ENCODE measurements at regions not wholly inside any gene's neighbourhood (a gene's known extent, or its start where the extent isn't known, plus 50 kb on each side); places are given as distances from the start of the nearest gene placed in this dataset.

DNA sequence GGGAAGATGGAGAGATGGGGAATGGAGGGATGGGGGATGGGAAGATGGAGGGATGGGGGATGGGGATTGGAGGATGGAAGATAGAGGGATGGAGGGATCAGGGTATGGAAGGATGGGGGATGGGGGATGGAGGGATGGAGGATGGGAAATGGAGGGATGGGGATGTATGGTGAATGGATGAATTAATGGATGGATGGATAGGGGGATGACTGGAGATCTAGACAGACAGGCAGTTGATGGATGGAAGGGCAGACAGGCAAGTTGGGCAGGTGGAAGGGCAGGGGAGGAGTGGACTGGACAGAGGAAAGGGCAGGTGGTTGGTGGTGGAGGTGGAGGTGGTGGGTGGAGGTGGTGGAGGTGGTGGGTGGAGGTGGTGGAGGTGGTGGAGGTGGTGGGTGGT is 167.2 kb downstream of the C9orf50 start:
- H3K36me3 ChIP-seq (ENCODE audit: insufficient read depth, low read length) = no peaks in the 10 kb centered on the region
- no peak overlapping the region for H3K27ac ChIP-seq (ENCODE audit: low read depth in 1 of 2, low read length in 2 of 2)
- no peak for DNase-seq
- H3K4me1 ChIP-seq (ENCODE audit: insufficient read depth, low read length) = peaks cover 34% of the 10 kb centered on the region
- H3K9me3 Mint-ChIP-seq = no peaks in the 10 kb centered on the region
- ChIA-PET POLR2A (no interaction called here), CTCF (no interaction called here)
- H3K36me3 Mint-ChIP-seq (ENCODE audit: low read depth) = no peaks in the 10 kb centered on the region
- H3K27ac Mint-ChIP-seq = no peak overlapping the region
- H3K4me1 Mint-ChIP-seq (ENCODE audit: low read depth) = peaks cover 33% of the 10 kb centered on the region
- ATAC-seq (ENCODE audit: poor library complexity) = no peak
- no peaks in the 10 kb centered on the region for H3K27me3 ChIP-seq (ENCODE audit: control insufficient read depth in 1 of 2, insufficient read depth in 2 of 2, low read length in 2 of 2)
- intact Hi-C loops (cut with DNase I, micrococcal nuclease) = loop anchor here in 1 of 2 experiments (5.0 kb wide), 1 partner anchor 104 kb away; no protein-coding TSS in a partner anchor
- H3K4me3 ChIP-seq (ENCODE audit: low read length) = no peak overlapping the region
- no peaks in the 10 kb centered on the region for H3K9me3 ChIP-seq (ENCODE audit: control insufficient read depth in 1 of 2, insufficient read depth in 1 of 2, low read length in 2 of 2)
- no peak overlapping the region for H3K4me3 Mint-ChIP-seq
- TF ChIP-seq, protein P1, sequence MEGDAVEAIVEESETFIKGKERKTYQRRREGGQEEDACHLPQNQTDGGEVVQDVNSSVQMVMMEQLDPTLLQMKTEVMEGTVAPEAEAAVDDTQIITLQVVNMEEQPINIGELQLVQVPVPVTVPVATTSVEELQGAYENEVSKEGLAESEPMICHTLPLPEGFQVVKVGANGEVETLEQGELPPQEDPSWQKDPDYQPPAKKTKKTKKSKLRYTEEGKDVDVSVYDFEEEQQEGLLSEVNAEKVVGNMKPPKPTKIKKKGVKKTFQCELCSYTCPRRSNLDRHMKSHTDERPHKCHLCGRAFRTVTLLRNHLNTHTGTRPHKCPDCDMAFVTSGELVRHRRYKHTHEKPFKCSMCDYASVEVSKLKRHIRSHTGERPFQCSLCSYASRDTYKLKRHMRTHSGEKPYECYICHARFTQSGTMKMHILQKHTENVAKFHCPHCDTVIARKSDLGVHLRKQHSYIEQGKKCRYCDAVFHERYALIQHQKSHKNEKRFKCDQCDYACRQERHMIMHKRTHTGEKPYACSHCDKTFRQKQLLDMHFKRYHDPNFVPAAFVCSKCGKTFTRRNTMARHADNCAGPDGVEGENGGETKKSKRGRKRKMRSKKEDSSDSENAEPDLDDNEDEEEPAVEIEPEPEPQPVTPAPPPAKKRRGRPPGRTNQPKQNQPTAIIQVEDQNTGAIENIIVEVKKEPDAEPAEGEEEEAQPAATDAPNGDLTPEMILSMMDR (IDR thresholded peaks at IDR 0.05) = no peak
- no peaks in the 10 kb centered on the region for H3K27me3 Mint-ChIP-seq

DNA sequence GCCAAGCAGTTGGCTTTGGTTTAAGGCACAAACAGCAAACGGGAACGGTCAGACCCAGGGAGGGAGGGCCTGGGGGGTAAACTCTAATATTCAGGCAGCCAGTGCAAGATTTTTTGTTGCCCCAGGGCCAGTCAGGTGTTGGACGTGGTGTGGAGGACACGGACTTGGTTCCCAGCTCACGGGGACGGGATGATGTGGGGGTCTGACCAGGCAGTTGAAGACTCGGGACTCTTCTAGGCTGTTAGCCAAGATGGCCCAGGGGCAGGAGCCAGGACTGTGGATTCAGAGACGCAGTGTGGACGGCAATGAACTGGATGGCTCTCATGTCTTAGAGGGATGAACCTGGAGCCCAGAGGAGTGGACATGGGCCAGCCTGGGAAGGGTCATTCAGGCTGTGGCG is 169.2 kb downstream of the C9orf50 start:
- Mint-ChIP-seq H3K27me3 (no peaks in the 10 kb centered on the region), H3K27ac (no peak overlapping the region), H3K4me3 (no peak overlapping the region), H3K4me1 (ENCODE audit: low read depth) (peaks cover 13% of the 10 kb centered on the region), H3K36me3 (ENCODE audit: low read depth) (no peaks in the 10 kb centered on the region), H3K9me3 (no peaks in the 10 kb centered on the region)
- peaks cover 15% of the 10 kb centered on the region for H3K4me1 ChIP-seq (ENCODE audit: insufficient read depth, low read length)
- DNase-seq (no peak), ATAC-seq (ENCODE audit: poor library complexity) (no peak)
- TF ChIP-seq, protein P1 (IDR thresholded peaks at IDR 0.05) = no peak
- POLR2A ChIA-PET = no interaction called here
- CTCF ChIA-PET = interaction anchor here (1.1 kb wide), 1 partner anchor 53 kb away, joined by 3 read pairs; no protein-coding TSS in a partner anchor
- no peak overlapping the region for H3K27ac ChIP-seq (ENCODE audit: low read depth in 1 of 2, low read length in 2 of 2)
- no peak overlapping the region for H3K4me3 ChIP-seq (ENCODE audit: low read length)
- no peaks in the 10 kb centered on the region for H3K27me3 ChIP-seq (ENCODE audit: control insufficient read depth in 1 of 2, insufficient read depth in 2 of 2, low read length in 2 of 2)
- H3K9me3 ChIP-seq (ENCODE audit: control insufficient read depth in 1 of 2, insufficient read depth in 1 of 2, low read length in 2 of 2) = no peaks in the 10 kb centered on the region
- intact Hi-C loops (cut with DNase I, micrococcal nuclease) = loop anchor here in 1 of 2 experiments (5.0 kb wide), 1 partner anchor 106 kb away; no protein-coding TSS in a partner anchor
- no peaks in the 10 kb centered on the region for H3K36me3 ChIP-seq (ENCODE audit: insufficient read depth, low read length)

DNA sequence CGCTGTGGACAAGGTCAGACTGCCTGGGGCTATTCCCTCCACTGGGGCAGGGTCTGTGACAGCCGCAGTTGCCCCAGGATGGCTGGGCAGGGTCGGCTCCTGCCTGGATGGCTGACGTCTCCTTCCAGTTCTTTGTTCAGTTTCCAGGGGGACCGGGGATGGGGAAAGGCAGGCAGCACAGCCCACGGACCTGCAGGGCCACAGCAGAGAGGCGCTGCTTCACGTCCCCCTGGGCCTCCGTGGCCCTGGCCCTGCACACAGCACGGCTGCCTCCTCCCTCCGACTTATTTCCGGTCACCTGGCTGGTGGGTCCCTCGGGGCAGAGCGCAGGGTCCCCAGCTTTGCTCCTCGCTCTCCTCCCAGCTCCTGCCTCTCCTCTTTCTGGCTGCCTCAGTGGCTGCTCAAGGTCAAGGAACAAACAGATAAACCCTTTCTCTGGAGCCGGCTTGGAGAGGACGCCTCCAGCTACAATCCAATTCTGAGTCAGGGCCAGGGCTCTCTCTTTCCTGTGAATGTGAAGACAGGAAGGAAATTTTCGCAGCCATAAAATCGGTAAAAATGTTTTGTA is 169.7 kb downstream of the C9orf50 start:
- Mint-ChIP-seq H3K36me3 (ENCODE audit: low read depth) (no peaks in the 10 kb centered on the region), H3K4me3 (no peak overlapping the region), H3K4me1 (ENCODE audit: low read depth) (peaks cover 8% of the 10 kb centered on the region), H3K27ac (no peak overlapping the region), H3K9me3 (no peaks in the 10 kb centered on the region), H3K27me3 (no peaks in the 10 kb centered on the region)
- no peaks in the 10 kb centered on the region for H3K9me3 ChIP-seq (ENCODE audit: control insufficient read depth in 1 of 2, insufficient read depth in 1 of 2, low read length in 2 of 2)
- TF ChIP-seq, protein P1 (IDR thresholded peaks at IDR 0.05) = no peak
- no peaks in the 10 kb centered on the region for H3K36me3 ChIP-seq (ENCODE audit: insufficient read depth, low read length)
- peaks cover 12% of the 10 kb centered on the region for H3K4me1 ChIP-seq (ENCODE audit: insufficient read depth, low read length)
- no peak overlapping the region for H3K4me3 ChIP-seq (ENCODE audit: low read length)
- H3K27ac ChIP-seq (ENCODE audit: low read depth in 1 of 2, low read length in 2 of 2) = no peak overlapping the region
- no peak for DNase-seq
- intact Hi-C loops (cut with DNase I, micrococcal nuclease) = loop anchor here in 1 of 2 experiments (5.0 kb wide), 1 partner anchor 106 kb away; no protein-coding TSS in a partner anchor
- no peaks in the 10 kb centered on the region for H3K27me3 ChIP-seq (ENCODE audit: control insufficient read depth in 1 of 2, insufficient read depth in 2 of 2, low read length in 2 of 2)
- ChIA-PET POLR2A (no interaction called here), CTCF (interaction anchor here (1.1 kb wide), 1 partner anchor 54 kb away, joined by 3 read pairs; no protein-coding TSS in a partner anchor)
- no peak for ATAC-seq (ENCODE audit: poor library complexity)

Measured in CD4-positive, alpha-beta T cell (primary cell).